Activated CD4-positive, alpha-beta T cell treated with anti-CD3 and anti-CD28 coated beads for 36 hours (primary cell): ENCODE measurements at regions not wholly inside any gene's neighbourhood (a gene's known extent, or its start where the extent isn't known, plus 50 kb on each side); places are given as distances from the start of the nearest gene placed in this dataset. TPM values are rescaled to one million over a fixed set of nuclear protein-coding genes. Genes with fewer than 3 reads are reported as not detected.

Experiments used
- ATAC-seq: fragments of 200-7000 bp; cut with Tn5 transposase; one replicate; pipeline ENCODE4 v1.10.0; 2021; ENCODE audit warnings: mild to moderate bottlenecking, moderate library complexity
- CTCF ChIA-PET: fragments of 350-600 bp; sonication (Branson Sonifier 250); formaldehyde crosslinking; loops from one replicate; lab custom pipeline; 2021; ENCODE audit warnings: antibody characterized with exemption; lab: Charles Lee
- POLR2A ChIA-PET: fragments of 350-600 bp; sonication (Branson Sonifier 250); formaldehyde crosslinking; loops from one replicate; lab custom pipeline; 2021; ENCODE audit warnings: antibody characterized with exemption, inconsistent platforms; lab: Charles Lee
- DNase-seq: peaks from one replicate; pipeline ENCODE4 v3.0.0-alpha.2; 2020
- H3K27ac Mint-ChIP-seq: one replicate; pipeline ENCODE4 v1.8.0; 2021; ENCODE audit warnings: mixed read lengths
- H3K27me3 Mint-ChIP-seq: one replicate; pipeline ENCODE4 v1.8.0; 2021; ENCODE audit warnings: mixed read lengths
- H3K36me3 Mint-ChIP-seq: one replicate; pipeline ENCODE4 v1.8.0; 2021; ENCODE audit warnings: low read depth, mixed read lengths
- H3K4me1 Mint-ChIP-seq: one replicate; pipeline ENCODE4 v1.8.0; 2021; ENCODE audit warnings: mixed read lengths
- H3K4me3 Mint-ChIP-seq: one replicate; pipeline ENCODE4 v1.8.0; 2021; ENCODE audit warnings: mild to moderate bottlenecking, moderate library complexity, mixed read lengths
- H3K9me3 Mint-ChIP-seq: one replicate; pipeline ENCODE4 v1.8.0; 2021; ENCODE audit warnings: low read depth, mixed read lengths
- intact Hi-C, 2 experiments: fragments of 100-400 bp; cut with DNase I in 1 of 2; cut with micrococcal nuclease in 1 of 2; formaldehyde crosslinking; loops; one replicate each; pipeline versions ENCODE4 v1.14.2 to v1.15.1; 2022 to 2024; cut with DNase I, micrococcal nuclease
- microRNA-seq: library from miRNA; unstranded; fragments of <30 nt; microRNA quantifications from one replicate; pipeline ENCODE4 v1.2.0, GENCODE V29; 2021; ENCODE audit warnings: borderline replicate concordance

GRCh38 chr20:25750220-25750764, 53.6 kb upstream of the ZNF337 start:
- Mint-ChIP-seq H3K4me3 (peak overlapping the region; percentile 75), H3K36me3 (no peaks in the 10 kb centered on the region), H3K27me3 (no peaks in the 10 kb centered on the region), H3K27ac (peak overlapping the region; percentile 80), H3K4me1 (peaks cover 18% of the 10 kb centered on the region), H3K9me3 (no peaks in the 10 kb centered on the region)
- intact Hi-C loops = no loop called here
- ATAC-seq (no peak), DNase-seq (no peak)
- POLR2A ChIA-PET = no interaction called here
- CTCF ChIA-PET = interaction anchor here (0.7 kb wide), 1 partner anchor 232 kb away, joined by 3 read pairs; no protein-coding TSS in a partner anchor

DNA sequence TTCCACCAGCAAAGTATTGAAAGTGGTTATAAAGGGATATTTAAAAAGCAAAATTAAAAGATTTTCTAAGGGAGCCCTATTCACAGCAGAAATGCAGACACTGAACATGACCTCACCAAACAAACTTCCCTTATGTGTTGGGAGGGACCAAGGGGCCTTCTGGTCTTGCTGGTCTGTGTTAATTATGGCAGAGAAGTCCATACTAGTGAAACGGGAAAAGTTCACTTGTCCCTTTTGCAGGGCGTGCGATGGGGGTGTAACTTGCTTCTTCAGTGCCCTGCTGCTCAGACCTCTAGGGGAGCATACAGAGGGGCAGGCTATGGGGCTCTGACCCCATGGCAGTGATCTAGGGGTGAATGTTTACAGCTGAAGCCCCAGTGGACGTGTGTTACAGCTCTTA, 53.0 kb upstream of the ZNF337 start:
- H3K9me3 Mint-ChIP-seq = no peaks in the 10 kb centered on the region

More for the DNA sequence above, 53.0 kb upstream of the ZNF337 start:
- POLR2A ChIA-PET = no interaction called here
- Mint-ChIP-seq H3K27me3 (no peaks in the 10 kb centered on the region), H3K4me3 (no peak overlapping the region), H3K4me1 (peaks cover 18% of the 10 kb centered on the region), H3K36me3 (no peaks in the 10 kb centered on the region), H3K27ac (no peak overlapping the region)
- ATAC-seq (no peak), DNase-seq (no peak)
- CTCF ChIA-PET = interaction anchor here (0.6 to 0.7 kb wide), 2 partner anchors 12 to 231 kb away, joined by 3 read pairs; no protein-coding TSS in a partner anchor
- intact Hi-C loops = no loop called here

Small RNA genes lying in the stretch of these regions (microRNA-seq; reads per million reads assigned to microRNA genes)
- not detected for gene MIR663A
